Nucleus accumbens (tissue), 56 donors: ENCODE measurements at regions not wholly inside any gene's neighbourhood (a gene's known extent, or its start where the extent isn't known, plus 50 kb on each side); places are given as distances from the start of the nearest gene placed in this dataset.
A peak's percentile ranks its signal among the peaks of the same experiment; 100 is the strongest.

ENCODE experiments used
- DNase-seq, 56 donors: peaks; one replicate each; lab custom pipeline; 2025; lab: John Stamatoyannopoulos, UW

DNA sequence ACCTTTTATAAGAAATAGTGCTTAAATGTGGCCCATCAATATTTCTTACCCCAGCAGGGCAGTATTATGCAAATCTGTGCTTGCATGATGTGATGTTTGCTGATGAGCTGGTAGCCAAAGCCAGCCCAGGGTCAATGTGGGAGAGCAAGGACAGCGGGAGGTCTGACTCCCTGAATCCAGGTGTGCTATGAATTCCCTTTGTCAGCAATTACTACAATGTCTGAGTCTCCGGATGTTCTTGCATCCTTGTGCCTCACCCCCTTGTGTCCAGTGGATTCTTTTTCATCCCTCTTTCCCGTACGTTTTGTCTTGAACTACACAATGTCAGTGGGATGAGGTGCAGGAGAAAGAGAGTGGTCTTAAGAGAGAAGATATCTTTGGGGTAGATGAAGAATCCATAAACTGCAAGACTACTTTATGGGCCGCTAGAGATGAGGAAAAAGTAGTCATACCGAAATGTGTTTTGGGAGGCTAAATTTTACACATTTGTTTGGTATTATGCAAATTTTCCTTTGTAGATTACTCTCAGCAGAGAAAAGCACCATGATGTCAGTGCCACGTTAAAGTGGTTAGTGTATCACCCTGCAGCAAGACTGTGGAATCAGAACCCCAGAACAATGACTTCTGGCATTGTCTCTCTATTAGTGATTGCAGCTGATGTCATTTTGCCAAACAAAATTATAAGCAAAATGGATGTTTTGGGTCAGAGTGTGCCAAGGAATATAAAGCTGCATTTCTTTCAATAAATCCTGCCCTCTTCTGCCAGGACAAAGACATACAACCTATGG lies 53.5 kb upstream of the TSHZ3 start:
- no peak for DNase-seq

DNA sequence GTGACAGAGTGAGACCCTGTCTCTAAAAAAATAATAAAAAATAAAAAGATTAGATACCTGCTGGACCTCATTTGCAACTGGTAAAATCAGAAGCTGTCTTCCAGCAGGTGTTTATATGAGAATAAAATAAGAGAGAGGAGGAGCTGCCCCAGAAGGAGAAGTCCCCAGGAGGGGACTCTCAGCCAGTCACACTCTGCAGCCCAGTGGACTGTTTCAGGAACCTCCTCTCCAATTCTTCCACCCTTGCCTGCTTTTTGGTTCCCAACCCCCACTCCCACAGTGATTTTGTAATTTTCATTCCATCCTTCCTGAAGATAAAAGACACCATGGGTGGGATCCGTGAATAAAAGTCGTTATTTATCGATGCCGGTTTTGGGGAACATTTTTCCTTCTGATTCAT lies 56.9 kb upstream of the TSHZ3 start:
- no peak for DNase-seq

DNA sequence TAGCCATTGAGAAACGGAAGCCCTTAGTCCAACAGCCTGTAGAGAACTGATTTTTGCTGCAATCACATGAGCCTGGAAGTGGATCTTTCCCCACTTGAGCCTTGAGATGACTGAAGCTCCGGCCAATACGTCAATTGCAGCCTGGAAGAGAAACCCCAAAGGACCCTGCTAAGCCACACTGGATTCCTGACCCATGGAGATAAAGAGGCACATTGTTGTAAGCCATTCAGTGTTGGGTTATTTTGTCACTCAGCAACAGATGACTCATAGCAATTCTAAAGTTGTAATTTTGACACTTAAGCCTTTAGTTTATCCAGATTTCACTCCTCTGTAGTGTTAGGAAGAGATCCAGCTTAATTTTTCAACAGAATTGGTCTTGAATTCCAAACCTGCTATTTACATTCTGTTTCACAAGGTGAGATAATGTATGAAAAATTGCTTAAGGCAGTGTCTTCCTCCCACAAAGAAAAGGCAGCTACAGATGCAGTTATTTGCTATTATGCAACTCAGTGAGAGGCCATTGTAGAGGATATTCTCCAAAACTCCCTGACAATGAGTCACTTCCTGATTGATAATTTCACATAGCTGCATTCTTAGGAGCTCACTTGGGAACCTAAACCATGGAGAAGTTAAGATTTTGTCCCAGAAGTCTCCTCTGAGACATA lies 59.4 kb upstream of the TSHZ3 start:
- no peak for DNase-seq

DNA sequence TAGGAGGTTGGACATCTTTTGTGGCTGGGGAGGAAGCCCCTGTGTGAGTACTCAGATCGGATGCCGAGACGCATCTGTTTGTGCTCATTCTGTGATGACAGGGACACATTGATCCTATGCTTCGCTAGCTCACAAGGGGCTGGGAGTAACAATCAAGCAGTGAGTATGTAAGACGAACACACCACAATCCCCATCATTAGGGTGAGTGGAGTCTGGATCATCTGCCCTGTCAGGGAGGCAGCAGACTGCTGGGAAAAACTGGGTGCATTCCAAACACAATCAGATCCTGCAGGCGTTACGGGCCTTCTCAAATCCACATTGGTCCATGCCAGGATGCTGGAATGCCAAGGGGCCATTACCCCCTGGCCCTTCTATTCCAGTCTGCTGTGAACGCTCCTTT lies 64.1 kb upstream of the TSHZ3 start:
- no peak for DNase-seq

DNA sequence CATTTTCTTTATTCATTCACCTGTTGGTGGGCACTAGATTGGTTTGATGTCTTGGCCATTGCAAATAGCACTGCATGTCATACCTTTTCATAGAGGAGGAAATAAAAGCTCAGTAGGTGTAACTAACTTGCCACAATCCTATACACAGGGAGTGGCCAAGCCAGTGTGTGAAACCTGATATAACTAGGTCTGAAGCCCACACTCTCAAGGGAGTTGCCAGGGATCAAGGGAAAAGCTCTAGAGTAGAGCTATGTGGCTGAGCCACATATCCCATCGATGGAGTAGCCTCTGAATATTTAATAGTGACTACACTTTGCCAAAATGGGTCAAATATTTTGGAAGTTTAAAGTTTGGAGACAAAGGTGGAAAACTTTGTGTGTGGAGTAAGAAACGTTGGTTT lies 66.1 kb upstream of the TSHZ3 start:
- no peak for DNase-seq

DNA sequence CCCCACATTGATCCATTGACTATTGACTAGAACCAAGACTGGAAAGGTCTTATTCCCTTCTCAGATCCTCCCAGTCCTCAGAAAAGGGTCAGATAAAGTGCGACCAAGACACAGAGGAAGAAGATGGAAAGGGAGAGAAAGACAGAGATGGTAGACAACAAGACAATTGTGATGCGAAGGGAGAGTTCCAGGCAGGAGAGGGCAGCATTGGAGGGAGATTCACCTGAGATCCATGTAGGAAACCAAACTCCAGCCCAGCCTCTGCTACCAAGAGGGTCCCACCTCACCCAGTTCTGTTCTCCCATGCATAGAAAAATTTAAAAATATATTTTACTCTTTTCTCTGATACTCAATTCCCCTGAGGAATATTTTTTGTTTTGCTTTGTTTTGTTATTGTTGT lies 67.3 kb upstream of the TSHZ3 start:
- DNase-seq = no peak

DNA sequence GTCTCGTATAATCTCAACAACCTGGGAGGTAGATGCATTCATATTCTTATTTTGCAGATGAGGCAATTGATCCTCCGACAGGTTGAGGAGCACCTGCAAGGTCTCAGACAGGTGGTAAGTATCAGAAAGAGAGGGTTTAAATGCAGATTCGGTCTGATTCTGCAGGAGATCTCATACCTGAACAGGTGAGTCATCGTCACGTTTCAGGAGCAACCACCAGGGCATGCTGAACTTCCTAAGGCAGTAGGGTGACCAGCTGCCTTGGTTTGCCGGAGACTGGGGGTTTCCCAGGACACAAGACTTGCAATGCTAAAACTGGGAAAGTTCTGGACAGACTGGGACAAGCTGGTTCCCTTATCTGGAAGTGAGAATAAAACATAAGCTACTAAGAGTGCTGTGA lies 68.8 kb upstream of the TSHZ3 start:
- no peak for DNase-seq

DNA sequence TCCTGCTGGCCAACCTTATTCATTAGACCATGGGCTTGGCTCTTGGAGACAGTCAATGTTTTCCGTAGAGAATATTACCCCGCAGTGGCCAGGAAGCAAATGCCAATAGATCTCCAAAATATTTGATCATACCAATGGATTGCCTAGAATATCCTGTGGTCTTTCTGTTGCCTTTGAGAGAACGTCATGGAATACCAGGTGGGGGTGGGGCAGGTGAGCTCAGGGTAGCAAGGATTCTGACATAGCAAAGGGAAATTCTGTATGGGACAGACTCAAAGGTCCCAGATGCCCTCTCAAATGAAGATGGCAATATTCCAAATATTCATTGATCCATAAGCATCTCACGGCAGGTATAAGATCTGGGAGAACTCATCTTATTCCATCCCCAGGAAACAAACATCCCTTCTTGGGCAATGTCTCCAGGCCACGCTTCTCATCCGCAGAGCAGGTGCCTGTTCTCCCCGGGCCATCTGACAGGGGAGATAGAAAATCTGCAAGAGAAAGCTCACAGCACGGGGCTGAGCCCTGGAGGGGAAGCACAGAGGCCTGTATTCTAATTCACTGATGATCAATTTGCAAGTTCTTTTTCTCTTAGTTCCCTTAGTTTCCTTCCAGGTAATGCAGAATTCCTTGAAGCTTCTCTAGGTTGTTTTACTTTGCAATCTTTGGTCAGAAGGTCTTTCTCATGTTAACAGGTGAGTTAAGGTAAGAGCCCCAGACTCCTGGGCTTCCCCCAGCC lies 69.6 kb upstream of the TSHZ3 start:
- no peak for DNase-seq

DNA sequence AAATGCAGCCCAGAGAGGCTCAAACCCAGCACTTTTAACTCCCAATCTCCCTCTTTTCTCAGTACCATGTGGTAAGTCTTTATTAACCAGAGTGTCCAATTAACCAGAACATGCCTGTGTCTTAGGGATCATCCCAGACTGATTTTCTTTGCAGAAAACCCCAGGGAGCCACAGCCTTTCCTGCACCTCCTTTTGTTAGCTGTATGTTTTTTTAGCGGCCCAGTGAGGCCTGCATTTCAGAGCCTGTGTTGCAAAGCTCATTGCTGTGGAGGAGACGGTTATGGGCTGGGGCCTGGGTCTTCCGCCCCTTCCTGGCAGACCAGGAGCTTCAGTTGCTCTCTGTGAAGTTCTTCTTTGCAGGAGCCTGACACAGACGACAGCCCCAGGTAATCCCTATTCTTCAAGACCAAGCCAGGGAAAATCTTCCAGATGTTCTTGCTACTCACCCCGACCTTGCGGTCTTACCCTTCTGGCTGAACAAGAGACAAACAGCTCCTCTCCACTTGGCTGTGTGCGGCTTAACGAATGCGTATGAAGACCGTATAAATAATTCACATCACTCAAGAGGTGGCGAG lies 70.7 kb upstream of the TSHZ3 start:
- DNase-seq = no peak

DNA sequence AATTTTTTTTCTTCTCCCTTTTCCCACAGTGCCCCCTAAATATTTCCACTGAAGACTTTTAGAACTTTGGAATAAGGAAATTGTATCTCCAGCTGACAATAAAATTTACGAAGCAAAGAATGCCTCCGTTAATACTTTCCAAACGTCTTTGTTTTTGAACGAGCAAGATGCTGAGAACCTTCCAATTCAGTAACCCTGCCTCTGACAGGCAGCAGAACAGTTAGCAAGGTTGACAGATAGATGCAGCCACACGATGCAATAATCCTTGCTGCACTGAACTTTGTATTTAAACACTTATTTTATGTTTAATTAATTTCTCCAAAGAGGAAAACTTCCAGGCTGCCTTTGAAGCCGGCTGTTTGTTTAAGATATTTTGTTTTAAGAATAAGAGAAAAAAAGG lies 71.8 kb upstream of the TSHZ3 start:
- DNase-seq = no peak

DNA sequence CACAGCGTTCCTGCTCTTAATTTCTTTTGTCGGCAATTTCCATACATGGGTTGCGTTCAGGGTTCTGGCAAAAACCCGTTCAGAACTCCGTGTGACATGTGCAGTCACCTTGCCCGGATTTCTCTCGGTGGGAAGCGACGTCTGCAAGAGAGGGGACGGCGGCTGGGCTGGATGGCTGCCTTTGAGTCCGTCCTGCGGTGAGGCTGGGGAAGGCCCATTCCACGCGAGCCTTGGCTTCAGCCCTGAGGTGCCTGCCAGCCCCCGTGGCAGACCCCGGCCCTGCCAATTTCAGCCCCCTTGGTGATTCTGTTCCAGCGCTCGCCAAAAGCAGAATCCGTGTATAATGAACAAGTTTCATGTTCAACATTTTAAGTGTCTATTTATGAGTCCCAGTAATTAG lies 72.6 kb upstream of the TSHZ3 start:
- DNase-seq = no peak

DNA sequence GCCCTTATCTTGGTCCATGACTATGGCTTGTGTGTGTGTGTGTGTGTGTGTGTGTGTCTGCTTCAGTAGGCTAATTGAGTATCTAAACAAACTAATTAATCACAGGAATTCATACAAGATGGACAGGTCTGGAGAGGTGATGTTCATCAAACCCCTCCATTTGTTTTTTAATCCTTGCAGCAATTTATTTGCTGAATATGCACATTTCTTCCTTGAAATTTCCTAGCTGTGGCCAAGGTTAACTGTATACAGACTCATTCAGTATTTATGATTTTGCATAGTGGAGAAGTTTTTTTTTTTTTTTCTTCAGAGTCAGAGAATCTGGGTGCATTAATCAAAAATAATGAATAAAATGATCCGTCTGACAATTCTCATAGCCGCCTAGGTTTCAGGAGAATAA lies 74.7 kb upstream of the TSHZ3 start:
- DNase-seq = no peak

DNA sequence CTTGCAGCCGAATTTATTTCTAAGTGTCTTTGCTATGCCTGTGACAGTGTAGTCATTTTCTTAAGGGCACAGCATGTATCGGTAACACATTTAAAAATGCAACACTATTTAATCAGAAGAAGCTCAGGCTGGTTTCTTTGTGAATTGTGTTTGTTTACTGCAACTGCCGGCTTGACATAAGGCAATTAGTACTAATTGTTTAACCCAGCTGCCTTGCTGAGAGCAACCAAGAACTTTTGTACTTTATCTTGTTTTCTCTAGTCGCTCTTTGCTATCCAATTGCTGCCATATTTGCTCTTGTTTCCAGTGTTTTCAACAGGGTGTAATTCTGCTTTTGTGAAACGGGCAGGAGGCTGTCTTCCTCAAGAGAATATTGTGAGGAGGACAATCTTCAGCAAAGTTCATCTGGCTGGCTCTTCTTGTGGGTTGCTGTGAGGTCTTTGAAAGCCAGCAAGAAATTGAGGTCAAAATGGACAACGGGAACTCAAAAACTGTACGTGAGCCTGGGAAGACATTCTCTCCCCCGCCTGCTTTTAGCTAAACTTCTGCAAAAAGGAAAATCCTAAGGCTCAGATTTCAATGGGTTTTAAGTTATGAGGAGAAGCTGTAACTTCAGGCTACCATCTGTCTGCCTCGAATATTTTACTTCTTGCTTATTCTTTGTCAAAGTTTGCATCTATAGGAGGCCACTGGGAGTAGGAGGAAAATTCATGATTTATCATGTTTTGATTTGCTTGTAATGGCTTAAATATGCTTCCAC lies 75.8 kb upstream of the TSHZ3 start:
- no peak for DNase-seq

DNA sequence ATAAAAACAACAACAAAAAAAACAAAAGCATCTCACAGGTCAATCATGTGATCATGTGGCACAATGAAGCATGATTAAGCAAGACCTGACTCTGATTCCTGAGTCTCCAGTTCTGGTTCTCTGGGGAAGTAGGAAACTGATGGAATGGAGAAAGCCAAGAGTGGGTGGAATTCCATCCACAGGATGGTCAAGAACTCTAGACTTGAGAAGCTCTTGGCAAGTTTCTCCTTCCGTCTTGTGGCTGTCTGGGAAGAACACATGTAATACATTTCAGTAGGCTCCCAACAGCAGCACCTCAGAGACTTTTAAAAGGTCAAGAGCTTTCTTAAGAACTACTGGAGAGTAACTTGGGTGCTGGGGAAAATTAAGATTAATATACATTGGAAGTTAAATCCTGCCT lies 78.6 kb upstream of the TSHZ3 start:
- DNase-seq = no peak

DNA sequence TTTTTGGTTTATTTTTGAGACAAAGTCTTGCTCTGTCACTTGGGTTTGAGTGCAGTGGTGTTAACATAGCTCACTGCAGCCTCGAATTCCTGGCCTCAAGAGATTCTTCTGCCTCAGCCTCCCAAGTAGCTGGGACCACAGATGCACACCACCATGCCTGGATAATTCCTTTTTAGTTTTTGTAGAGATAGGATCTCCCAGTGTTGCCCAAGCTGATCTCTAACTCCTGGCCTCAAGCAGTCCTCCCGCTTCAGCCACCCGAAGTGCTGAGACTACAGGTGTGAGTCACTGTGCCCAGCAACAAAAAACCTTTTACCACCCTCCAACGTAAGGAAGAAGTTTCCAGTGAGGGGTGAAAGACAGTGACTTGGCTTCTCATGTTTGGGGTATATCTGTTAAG lies 81.1 kb upstream of the TSHZ3 start:
- no peak for DNase-seq

DNA sequence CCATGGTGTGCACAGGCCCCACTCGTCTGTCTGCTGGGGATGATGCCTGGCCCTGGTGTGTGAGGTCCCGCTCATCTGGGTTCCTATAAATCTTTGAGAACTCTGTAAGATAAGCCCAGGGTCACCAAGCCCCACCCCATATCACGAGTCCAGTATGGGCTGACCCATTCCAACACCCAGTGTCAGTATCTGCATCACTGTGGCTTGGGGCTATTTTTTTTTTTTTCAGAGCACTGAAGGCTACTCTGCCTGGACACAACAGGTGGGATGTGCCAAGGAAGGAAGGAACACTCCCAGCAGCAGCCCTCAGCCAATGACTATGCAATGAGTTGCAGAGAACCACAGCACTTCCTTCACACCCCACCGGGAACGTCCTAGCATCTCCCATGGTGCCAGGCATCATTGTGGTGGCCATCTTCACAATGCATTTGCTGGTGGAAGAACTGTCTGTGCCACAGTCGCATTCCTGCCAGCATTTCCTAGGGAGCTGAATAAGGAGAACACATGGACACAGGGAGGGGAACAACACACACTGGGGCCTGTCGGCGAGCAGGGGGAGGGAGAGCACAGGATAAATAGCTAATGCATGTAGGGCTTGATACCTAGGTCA lies 83.1 kb upstream of the TSHZ3 start:
- no peak for DNase-seq

DNA sequence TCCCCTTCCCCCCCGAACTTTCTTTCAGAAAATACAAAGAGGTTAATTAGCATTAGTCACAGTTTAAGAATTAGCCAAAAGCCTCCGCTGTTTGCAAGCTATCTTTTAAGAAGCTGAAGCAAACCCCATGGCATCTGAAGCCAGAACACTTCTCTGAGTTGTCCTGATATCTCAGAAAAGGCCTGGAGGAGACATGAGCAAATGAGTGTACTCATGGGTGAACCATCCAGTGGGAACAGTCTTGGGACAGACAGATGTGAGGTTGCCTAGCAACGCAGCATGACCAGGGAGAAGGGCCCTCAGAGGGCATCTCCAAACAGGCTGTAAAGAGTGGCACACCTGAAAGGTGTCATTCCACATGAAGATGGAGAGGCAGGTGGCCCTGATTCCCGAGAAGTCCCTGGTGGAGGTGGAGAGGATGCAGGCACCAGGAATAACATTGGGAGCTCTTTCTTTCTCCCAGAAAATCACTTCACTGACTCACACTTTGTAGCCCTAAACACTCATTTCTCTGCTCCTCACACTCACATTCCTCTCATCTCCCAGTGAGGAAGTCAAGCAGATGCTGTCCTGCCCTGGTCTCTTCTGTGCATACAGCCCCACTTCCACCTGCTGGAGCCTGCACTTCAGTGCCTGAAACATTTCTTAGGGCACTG lies 87.0 kb upstream of the TSHZ3 start:
- DNase-seq = no peak

DNA sequence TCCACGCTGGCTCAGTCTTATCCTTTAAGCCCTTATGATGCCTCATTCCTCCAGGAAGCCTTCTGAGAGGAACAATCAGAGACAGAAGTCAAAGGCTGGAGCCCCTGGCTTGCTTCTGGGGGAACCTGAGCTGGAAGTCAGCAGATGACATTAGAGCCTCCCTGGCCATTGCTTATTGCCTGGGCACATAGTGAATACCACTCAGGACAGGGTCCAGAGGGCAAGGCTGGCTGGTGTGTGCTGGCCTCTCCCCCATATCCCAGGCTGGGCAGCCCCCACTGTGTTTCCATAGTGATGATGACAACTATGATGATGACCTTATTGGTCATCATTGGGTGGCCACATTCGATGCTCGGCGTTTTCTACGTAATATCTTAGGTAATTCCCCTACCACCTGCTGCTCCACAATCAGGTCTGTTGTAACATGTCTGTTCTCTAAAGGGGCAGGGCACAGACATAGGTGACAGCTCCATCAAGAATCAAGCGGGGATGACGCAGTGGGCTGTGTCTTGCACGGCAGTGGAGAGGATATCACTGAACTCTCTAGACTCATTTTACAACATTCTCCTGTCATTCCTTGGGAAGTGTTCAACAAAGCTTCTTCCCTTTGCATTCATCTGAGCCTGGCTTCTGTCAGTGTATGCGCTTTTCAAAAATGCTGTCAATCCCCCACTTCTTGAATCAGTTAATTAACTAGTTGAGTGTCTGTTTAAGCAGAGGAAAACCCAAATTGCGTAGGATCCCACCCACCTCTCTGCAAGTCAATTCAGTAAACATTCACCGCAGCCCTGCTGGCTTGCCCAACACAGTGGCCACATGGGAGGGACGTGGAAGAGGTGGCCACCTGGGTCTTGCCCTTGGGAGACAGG lies 89.4 kb upstream of the TSHZ3 start:
- DNase-seq = peak in 4 of 56 donors; percentile 4 to 45 (median 8)

DNA sequence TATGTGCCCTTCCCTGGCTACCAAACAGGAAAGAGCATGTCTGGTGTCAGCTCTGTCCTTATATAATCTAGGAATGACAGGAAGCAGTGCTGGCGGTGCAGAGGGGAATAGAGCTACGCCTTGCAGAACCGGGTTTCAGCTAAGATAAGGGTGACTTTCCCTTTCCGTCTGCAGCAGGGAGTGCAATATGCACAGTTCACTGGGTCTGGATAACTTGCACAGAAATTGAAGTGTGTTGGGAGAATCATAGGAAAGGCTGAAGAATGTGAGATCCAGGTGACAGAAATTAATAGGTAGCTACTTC lies 90.0 kb upstream of the TSHZ3 start:
- DNase-seq = peak in 3 of 56 donors; percentile 5 to 26 (median 9)
